H1 (cell line): ENCODE measurements at regions not wholly inside any gene's neighbourhood (a gene's known extent, or its start where the extent isn't known, plus 50 kb on each side); places are given as distances from the start of the nearest gene placed in this dataset.

Source experiments
- CTCF ChIA-PET: fragments of 300-600 bp; sonication (Branson Sonifier 250); formaldehyde crosslinking; loops from one replicate; lab custom pipeline; 2021; ENCODE audit not compliant: partially characterized antibody; lab: Charles Lee
- POLR2A ChIA-PET: fragments of 300-600 bp; sonication (Branson Sonifier 250); formaldehyde crosslinking; loops from one replicate; lab custom pipeline; 2021; ENCODE audit warnings: inconsistent platforms; ENCODE audit not compliant: partially characterized antibody; lab: Charles Lee
- DNase-seq, 2 experiments: peaks; one replicate each; pipeline versions ENCODE4 v3.0.0 to v3.0.0-alpha.2; 2010 to 2022; ENCODE audit warnings: low spot score in 2 of 2, low read depth in 1 of 2, mixed read lengths in 1 of 2
- FAIRE-seq: peaks from 2 replicates; lab custom pipeline; 2011; peaks lifted over from hg19 to GRCh38; lab: Jason Lieb, UNC
- H2AFZ ChIP-seq: 2 replicates; pipeline ENCODE4 v1.8.1; 2012; ENCODE audit warnings: low read length, inconsistent platforms
- H2AK5ac ChIP-seq: 2 replicates; pipeline ENCODE4 v1.6.1; 2013; ENCODE audit warnings: low read depth, low read length
- H2BK120ac ChIP-seq: replicated peaks from 2 replicates; pipeline ENCODE3; 2013; ENCODE audit warnings: low read depth, low read length, inconsistent platforms
- H2BK12ac ChIP-seq: 2 replicates; pipeline ENCODE4 v1.6.1; 2013; ENCODE audit warnings: low read depth, low read length
- H2BK15ac ChIP-seq: 2 replicates; pipeline ENCODE4 v1.6.1; 2013; ENCODE audit warnings: low read length
- H2BK20ac ChIP-seq: 2 replicates; pipeline ENCODE4 v1.6.1; 2013; ENCODE audit warnings: low read length
- H2BK5ac ChIP-seq: 2 replicates; pipeline ENCODE4 v1.6.1; 2013; ENCODE audit warnings: low read depth, low read length
- H3K14ac ChIP-seq: 2 replicates; pipeline ENCODE4 v1.6.1; 2013; ENCODE audit warnings: inconsistent platforms; ENCODE audit not compliant: insufficient read length
- H3K18ac ChIP-seq: 2 replicates; pipeline ENCODE4 v1.6.1; 2013; ENCODE audit warnings: low read length; ENCODE audit errors: extremely low read depth
- H3K23ac ChIP-seq: 2 replicates; pipeline ENCODE4 v1.6.1; 2013; ENCODE audit warnings: inconsistent platforms; ENCODE audit not compliant: insufficient read length
- H3K23me2 ChIP-seq: 2 replicates; pipeline ENCODE4 v1.6.1; 2013; ENCODE audit warnings: low read depth, low read length
- H3K27ac ChIP-seq: 2 replicates; pipeline ENCODE4 v1.6.1; 2011; ENCODE audit warnings: low read depth, low read length, inconsistent platforms
- H3K27me3 ChIP-seq, 4 experiments: replicated peaks in 1 of 4; 1 replicate in 1 of 4; 2 replicates in 3 of 4; pipeline versions ENCODE4 v1.6.1 to v1.8.1; 2011 to 2013; ENCODE audit warnings: low read length in 3 of 4, mild to moderate bottlenecking in 3 of 4, inconsistent platforms in 2 of 4, mixed read lengths in 2 of 4, moderate library complexity in 1 of 4; ENCODE audit not compliant: control insufficient read depth in 3 of 4, insufficient read depth in 3 of 4; ENCODE audit errors: extremely low read depth in 1 of 4
- H3K36me3 ChIP-seq, 4 experiments: 2 replicates each; pipeline versions ENCODE4 v1.6.1 to v1.8.1; 2011 to 2013; ENCODE audit warnings: mild to moderate bottlenecking in 4 of 4, low read length in 3 of 4, moderate library complexity in 2 of 4, control low read depth in 1 of 4, inconsistent platforms in 1 of 4; ENCODE audit not compliant: insufficient read depth in 4 of 4, control insufficient read depth in 2 of 4
- H3K4ac ChIP-seq: replicated peaks from 2 replicates; pipeline ENCODE3; 2013; ENCODE audit warnings: low read length, low read depth, mixed read lengths, inconsistent platforms; ENCODE audit not compliant: insufficient read length
- H3K4me1 ChIP-seq, 4 experiments: replicated peaks in 1 of 4; 1 replicate in 1 of 4; 2 replicates in 3 of 4; pipeline versions ENCODE4 v1.6.1 to v1.8.1; 2011 to 2013; ENCODE audit warnings: low read length in 3 of 4, inconsistent platforms in 2 of 4, mixed read lengths in 1 of 4; ENCODE audit not compliant: insufficient read depth in 4 of 4, control insufficient read depth in 3 of 4
- H3K4me2 ChIP-seq, 2 experiments: 2 replicates each; pipeline versions ENCODE4 v1.6.1 to v1.8.1; 2011 to 2013; ENCODE audit warnings: low read depth in 2 of 2, low read length in 2 of 2, control low read depth in 1 of 2, inconsistent platforms in 1 of 2, mild to moderate bottlenecking in 1 of 2; ENCODE audit not compliant: insufficient read depth in 1 of 2
- H3K4me3 ChIP-seq, 4 experiments: fragments of 200-600, 300-600 bp in 1 of 4; sonication (generic), shearing (Covaris generic), sonication (Bioruptor Twin) in 1 of 4; 2 replicates each; pipeline versions ENCODE4 v1.5.1 to v1.8.1; 2011 to 2016; ENCODE audit warnings: low read length in 4 of 4, low read depth in 3 of 4, control low read depth in 2 of 4, inconsistent platforms in 2 of 4, mild to moderate bottlenecking in 2 of 4, mixed read lengths in 1 of 4, moderate library complexity in 1 of 4; ENCODE audit not compliant: insufficient read depth in 2 of 4; ENCODE audit errors: extremely low read depth in 1 of 4
- H3K56ac ChIP-seq: replicated peaks from 2 replicates; pipeline ENCODE3; 2013; ENCODE audit warnings: low read depth, mild to moderate bottlenecking, mixed read lengths, low read length, inconsistent platforms; ENCODE audit not compliant: insufficient read length
- H3K79me1 ChIP-seq: 2 replicates; pipeline ENCODE4 v1.6.1; 2013; ENCODE audit warnings: low read depth, low read length, control low read depth
- H3K79me2 ChIP-seq, 2 experiments: 2 replicates each; pipeline versions ENCODE4 v1.6.1 to v1.8.1; 2012 to 2013; ENCODE audit warnings: low read length in 2 of 2, mild to moderate bottlenecking in 2 of 2, inconsistent platforms in 1 of 2; ENCODE audit not compliant: insufficient read depth in 2 of 2, control insufficient read depth in 1 of 2
- H3K9ac ChIP-seq, 4 experiments: replicated peaks in 1 of 4; 1 replicate in 1 of 4; 2 replicates in 3 of 4; pipeline versions ENCODE4 v1.6.1 to v1.8.1; 2011 to 2013; ENCODE audit warnings: low read depth in 3 of 4, low read length in 3 of 4, control low read depth in 2 of 4, mild to moderate bottlenecking in 2 of 4, moderate library complexity in 2 of 4, inconsistent platforms in 1 of 4; ENCODE audit errors: extremely low read depth in 1 of 4
- H3K9me3 ChIP-seq, 2 experiments: 2 replicates each; pipeline versions ENCODE4 v1.6.1 to v1.8.1; 2012 to 2013; ENCODE audit warnings: mild to moderate bottlenecking in 2 of 2, moderate library complexity in 2 of 2, control low read depth in 1 of 2, inconsistent platforms in 1 of 2, low read depth in 1 of 2, low read length in 1 of 2, mixed read lengths in 1 of 2; ENCODE audit not compliant: insufficient read depth in 2 of 2
- H4K20me1 ChIP-seq, 2 experiments: replicated peaks in 1 of 2; 2 replicates each; pipeline versions ENCODE3 to v1.8.1; 2011 to 2013; ENCODE audit warnings: inconsistent platforms in 2 of 2, low read length in 2 of 2, mild to moderate bottlenecking in 1 of 2; ENCODE audit not compliant: insufficient read depth in 2 of 2, control insufficient read depth in 1 of 2
- H4K5ac ChIP-seq: 2 replicates; pipeline ENCODE4 v1.6.1; 2013; ENCODE audit warnings: low read length, low read depth, mixed read lengths, inconsistent platforms; ENCODE audit not compliant: insufficient read length
- H4K8ac ChIP-seq: 2 replicates; pipeline ENCODE4 v1.8.0; 2013; ENCODE audit warnings: mild to moderate bottlenecking, moderate library complexity, low read length, inconsistent platforms; ENCODE audit not compliant: insufficient read depth; ENCODE audit errors: extremely low read depth
- H4K91ac ChIP-seq: replicated peaks from 2 replicates; pipeline ENCODE3; 2013; ENCODE audit warnings: low read length, mixed read lengths, inconsistent platforms; ENCODE audit not compliant: insufficient read length
- BACH1 ChIP-seq: IDR thresholded peaks from 2 replicates; pipeline ENCODE4 v1.6.1; 2012; ENCODE audit warnings: low read length, improper control_type of control experiment
- EP300 ChIP-seq, 2 experiments: IDR thresholded peaks; 1 replicate in 1 of 2; 2 replicates in 1 of 2; pipeline ENCODE4 v1.6.1; 2011 to 2012; ENCODE audit warnings: low read depth in 2 of 2, low read length in 2 of 2, mild to moderate bottlenecking in 2 of 2, borderline replicate concordance in 1 of 2, inconsistent platforms in 1 of 2, moderate library complexity in 1 of 2
- HDAC6 ChIP-seq: IDR thresholded peaks from one replicate; pipeline ENCODE4 v1.7.1; 2012; ENCODE audit warnings: low read depth, mild to moderate bottlenecking, inconsistent platforms, low read length, moderate library complexity
- KDM1A ChIP-seq: fragments of 200-600, 300-600 bp; sonication (generic); IDR thresholded peaks from 2 replicates; pipeline ENCODE4 v1.7.1; 2016; ENCODE audit warnings: mild to moderate bottlenecking, low read length, borderline replicate concordance
- KDM5A ChIP-seq: fragments of 200-600 bp; IDR thresholded peaks from 2 replicates; pipeline ENCODE4 v1.7.1; 2012; ENCODE audit warnings: mild to moderate bottlenecking, low read length, inconsistent platforms, mixed read lengths
- NANOG ChIP-seq: IDR thresholded peaks from 2 replicates; pipeline ENCODE4 v1.6.1; 2011; ENCODE audit warnings: low read length, low read depth, mild to moderate bottlenecking, inconsistent platforms; ENCODE audit not compliant: insufficient read depth, poor library complexity, severe bottlenecking
- NRF1 ChIP-seq: IDR thresholded peaks from 2 replicates; pipeline ENCODE4 v1.6.1; 2011; ENCODE audit warnings: mild to moderate bottlenecking, low read depth, low read length, improper control_type of control experiment
- POLR2AphosphoS5 ChIP-seq: IDR thresholded peaks from 2 replicates; pipeline ENCODE4 v1.6.1; 2011; ENCODE audit warnings: low read depth, low read length
- SP2 ChIP-seq: IDR thresholded peaks from 2 replicates; pipeline ENCODE4 v1.6.1; 2012; ENCODE audit warnings: mild to moderate bottlenecking, low read length, inconsistent platforms
- SP4 ChIP-seq: IDR thresholded peaks from 2 replicates; pipeline ENCODE4 v1.6.1; 2012; ENCODE audit warnings: low read length, inconsistent platforms
- SRF ChIP-seq: IDR thresholded peaks from 2 replicates; pipeline ENCODE4 v1.6.1; 2011; ENCODE audit warnings: mild to moderate bottlenecking, low read depth, low read length, moderate library complexity
- TAF7 ChIP-seq: optimal IDR thresholded peaks from 2 replicates; pipeline ENCODE3; 2011; ENCODE audit warnings: low read depth, mild to moderate bottlenecking, inconsistent platforms, low read length, moderate library complexity, borderline replicate concordance
- ZNF274 ChIP-seq: IDR thresholded peaks from 2 replicates; pipeline ENCODE4 v1.7.0; 2012; ENCODE audit warnings: low read length, borderline replicate concordance; ENCODE audit errors: extremely low read depth
- WGBS, 2 experiments: shearing (Covaris generic) in 1 of 2; methylation state at CpG; one replicate each; pipeline versions ENCODE4 v1.1.6 to v1.1.7; 2013 to 2015; ENCODE audit warnings: low lambda C conversion rate in 2 of 2, mixed read lengths in 2 of 2, inconsistent platforms in 1 of 2, low coverage in 1 of 2, missing lambda C conversion rate in 1 of 2; ENCODE audit not compliant: insufficient replicate concordance in 2 of 2, insufficient coverage in 1 of 2, insufficient read length in 1 of 2; ENCODE audit errors: extremely low coverage in 1 of 2, missing lambda C conversion rate in 1 of 2; 5-methylcytosine and 5-hydroxymethylcytosine counted together
- TF ChIP-seq, protein P1 (sequence below): IDR thresholded peaks from 2 replicates; pipeline ENCODE4 v1.6.1; 2012; ENCODE audit warnings: inconsistent platforms

DNA sequence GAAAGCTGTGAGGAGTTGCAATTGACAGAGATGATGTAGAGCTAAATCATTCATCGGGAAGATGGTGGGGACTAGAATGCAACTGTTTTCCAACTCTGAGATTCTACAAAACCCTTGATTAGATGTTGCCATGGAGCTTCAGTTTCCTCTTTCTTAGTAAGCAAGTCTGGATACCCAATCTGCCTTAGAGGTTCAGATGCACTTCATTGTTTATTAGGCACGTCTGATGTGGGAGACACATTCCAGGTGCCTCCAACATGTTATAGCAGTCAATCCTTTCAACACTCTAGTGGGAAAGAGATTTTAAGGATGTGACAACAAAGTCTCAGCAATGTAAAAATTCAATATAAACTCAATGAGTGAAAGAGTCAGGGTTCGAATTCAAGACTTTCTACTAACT lies 291.3 kb upstream of the PHYHIPL start:
- Histone ChIP-seq H2AFZ (0 out of 2 replicates have a peak overlapping the region, but pooled peaks have one; percentile 42), H2BK20ac (no peak overlapping the region), H2BK120ac (no peak overlapping the region), H2AK5ac (no peak overlapping the region), H3K27ac (no peak overlapping the region), H3K23ac (no peak overlapping the region), H3K79me2 (no peaks in the 10 kb centered on the region), H3K18ac (no peak overlapping the region), H3K9me3 (no peaks in the 10 kb centered on the region), H2BK12ac (no peak overlapping the region), H3K56ac (no peak overlapping the region), H3K14ac (no peak overlapping the region), H3K4me3 (no peak overlapping the region), H4K20me1 (no peaks in the 10 kb centered on the region), H3K36me3 (no peaks in the 10 kb centered on the region), H3K4me2 (no peak overlapping the region), H3K79me1 (no peaks in the 10 kb centered on the region), H2BK15ac (no peak overlapping the region), H2BK5ac (no peak overlapping the region), H3K27me3 (no peaks in the 10 kb centered on the region), H3K4me1 (no peaks in the 10 kb centered on the region), H4K5ac (no peak overlapping the region), H3K4ac (no peak overlapping the region), H4K8ac (no peak overlapping the region), H3K9ac (no peak overlapping the region), H3K23me2 (no peaks in the 10 kb centered on the region), H4K91ac (no peak overlapping the region)
- ChIA-PET POLR2A (no interaction called here), CTCF (no interaction called here)
- WGBS, 2 experiments, result 96% methylated on average over 3 of the region's 3 CpGs; no CpG with 5 or more reads in 1 of the 2 experiments
- TF ChIP-seq EP300 (IDR thresholded peaks at IDR 0.05; ENCODE audit: borderline replicate concordance in 1 of 2, low read depth in 2 of 2, low read length in 2 of 2), result no peak
- no peak for TF ChIP-seq POLR2AphosphoS5
- no peak for TF ChIP-seq SP2
- no peak for TF ChIP-seq NRF1
- no peak for TF ChIP-seq KDM1A
- no peak for TF ChIP-seq TAF7
- TF ChIP-seq NANOG, result no peak
- TF ChIP-seq, protein P1, sequence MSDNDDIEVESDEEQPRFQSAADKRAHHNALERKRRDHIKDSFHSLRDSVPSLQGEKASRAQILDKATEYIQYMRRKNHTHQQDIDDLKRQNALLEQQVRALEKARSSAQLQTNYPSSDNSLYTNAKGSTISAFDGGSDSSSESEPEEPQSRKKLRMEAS, result no peak
- no peak for TF ChIP-seq KDM5A
- TF ChIP-seq ZNF274, result no peak
- no peak for TF ChIP-seq SP4
- no peak for TF ChIP-seq HDAC6
- TF ChIP-seq BACH1, result no peak
- no peak for TF ChIP-seq SRF
- FAIRE-seq, result no peak
- DNase-seq, result no peak
